ENCODE measurements at regions not wholly inside any gene's neighbourhood (a gene's known extent, or its start where the extent isn't known, plus 50 kb on each side); places are given as distances from the start of the nearest gene placed in this dataset.
"Not testable (repeated sequence)": the region's sequence is repeated elsewhere in the genome, so short reads cannot be mapped to it uniquely, and the experiment has no call there.

GRCh38 chr9:88628114-88628513, 93.1 kb downstream of the NXNL2 start (continued):
- no peak for TF ChIP-seq ZNF140 (tag by site-specific recombination; IDR thresholded peaks at IDR 0.05)
- TF ChIP-seq RBAK (tag by site-specific recombination; IDR thresholded peaks at IDR 0.05) = no peak

- Histone ChIP-seq H3K9me3 (ENCODE audit: control insufficient read depth, insufficient read depth, low read depth, low read length) (no peaks in the 10 kb centered on the region), H3K4me3 (ENCODE audit: low read depth, low read length) (no peak overlapping the region), H3K36me3 (ENCODE audit: control insufficient read depth in 2 of 2, insufficient read depth in 1 of 2, low read length in 2 of 2) (no peaks in the 10 kb centered on the region), H3K27ac (ENCODE audit: extremely low read depth, low read depth, low read length) (no peak overlapping the region), H3K4me1 (ENCODE audit: control insufficient read depth, insufficient read depth, low read length) (no peaks in the 10 kb centered on the region)
- POLR2A ChIA-PET = no interaction called here
- TF ChIP-seq ZBTB1 (tag by site-specific recombination; IDR thresholded peaks at IDR 0.05) = no peak
- no peak for TF ChIP-seq ZNF114 (tag by site-specific recombination; IDR thresholded peaks at IDR 0.05)
- TF ChIP-seq ZBTB7A (tag by site-specific recombination; IDR thresholded peaks at IDR 0.05; ENCODE audit: low read depth) = no peak
- TF ChIP-seq ZNF518A (tag by site-specific recombination; conservative IDR thresholded peaks at IDR 0.05; ENCODE audit: low read depth) = no peak
- CTCF ChIA-PET = no interaction called here
These were observed 93.8 kb downstream of the NXNL2 start for GRCh38 chr9:88628811-88629210.

- H3K27ac ChIP-seq (ENCODE audit: extremely low read depth, low read depth, low read length); H3K9me3 ChIP-seq (ENCODE audit: control insufficient read depth, insufficient read depth, low read depth, low read length); H3K36me3 ChIP-seq (ENCODE audit: control insufficient read depth in 2 of 2, insufficient read depth in 1 of 2, low read length in 2 of 2); H3K4me1 ChIP-seq (ENCODE audit: control insufficient read depth, insufficient read depth, low read length); H3K4me3 ChIP-seq (ENCODE audit: low read depth, low read length); POLR2A ChIA-PET: not testable (repeated sequence)
- CTCF ChIA-PET = interaction anchor here (0.7 kb wide), 2 partner anchors 81 to 680 kb away, joined by 3 read pairs; no protein-coding TSS in a partner anchor
These were observed 95.6 kb downstream of the NXNL2 start for GRCh38 chr9:88630574-88630973.

GRCh38 chr9:88635151-88635550, 100.2 kb downstream of the NXNL2 start:
- no peak overlapping the region for H3K4me3 ChIP-seq (ENCODE audit: low read depth, low read length)
- ChIA-PET CTCF (no interaction called here), POLR2A (no interaction called here)
- TF ChIP-seq ZNF133 (tag by site-specific recombination; IDR thresholded peaks at IDR 0.05) (no peak), ZSCAN5A (tag by site-specific recombination; IDR thresholded peaks at IDR 0.05) (no peak), OVOL3 (tag by site-specific recombination; IDR thresholded peaks at IDR 0.05) (no peak), MYNN (tag by site-specific recombination; IDR thresholded peaks at IDR 0.05; ENCODE audit: borderline replicate concordance) (no peak), ZBTB44 (tag by site-specific recombination; IDR thresholded peaks at IDR 0.05) (no peak), ZNF529 (tag by site-specific recombination; IDR thresholded peaks at IDR 0.05; ENCODE audit: insufficient replicate concordance) (no peak), ZBTB20 (tag by site-specific recombination; IDR thresholded peaks at IDR 0.05) (no peak), ZBTB8A (tag by site-specific recombination; IDR thresholded peaks at IDR 0.05) (no peak), ZNF600 (tag by site-specific recombination; IDR thresholded peaks at IDR 0.05) (no peak), ZNF10 (tag by site-specific recombination; IDR thresholded peaks at IDR 0.05) (no peak), ZNF140 (tag by site-specific recombination; IDR thresholded peaks at IDR 0.05) (no peak), SP7 (tag by site-specific recombination; IDR thresholded peaks at IDR 0.05) (no peak), ZNF404 (tag by site-specific recombination; IDR thresholded peaks at IDR 0.05) (no peak), ZBTB17 (tag by site-specific recombination; IDR thresholded peaks at IDR 0.05) (no peak), ZFHX2 (tag by site-specific recombination; conservative IDR thresholded peaks at IDR 0.05) (no peak), ZNF596 (tag by site-specific recombination; IDR thresholded peaks at IDR 0.05) (no peak)
- no peak overlapping the region for H3K27ac ChIP-seq (ENCODE audit: extremely low read depth, low read depth, low read length)
- H3K4me1 ChIP-seq (ENCODE audit: control insufficient read depth, insufficient read depth, low read length) = no peaks in the 10 kb centered on the region
- no peaks in the 10 kb centered on the region for H3K9me3 ChIP-seq (ENCODE audit: control insufficient read depth, insufficient read depth, low read depth, low read length)
- H3K36me3 ChIP-seq (ENCODE audit: control insufficient read depth in 2 of 2, insufficient read depth in 1 of 2, low read length in 2 of 2) = no peaks in the 10 kb centered on the region
